GM21526 (cell line): ENCODE measurements at regions not wholly inside any gene's neighbourhood (a gene's known extent, or its start where the extent isn't known, plus 50 kb on each side); places are given as distances from the start of the nearest gene placed in this dataset.

Source experiments
- ATAC-seq: cut with Tn5 transposase; IDR thresholded peaks from one replicate; pipeline ENCODE4 v1.9.1; 2021; ENCODE audit warnings: moderate library complexity; ENCODE audit not compliant: unreplicated experiment, low FRiP score

DNA sequence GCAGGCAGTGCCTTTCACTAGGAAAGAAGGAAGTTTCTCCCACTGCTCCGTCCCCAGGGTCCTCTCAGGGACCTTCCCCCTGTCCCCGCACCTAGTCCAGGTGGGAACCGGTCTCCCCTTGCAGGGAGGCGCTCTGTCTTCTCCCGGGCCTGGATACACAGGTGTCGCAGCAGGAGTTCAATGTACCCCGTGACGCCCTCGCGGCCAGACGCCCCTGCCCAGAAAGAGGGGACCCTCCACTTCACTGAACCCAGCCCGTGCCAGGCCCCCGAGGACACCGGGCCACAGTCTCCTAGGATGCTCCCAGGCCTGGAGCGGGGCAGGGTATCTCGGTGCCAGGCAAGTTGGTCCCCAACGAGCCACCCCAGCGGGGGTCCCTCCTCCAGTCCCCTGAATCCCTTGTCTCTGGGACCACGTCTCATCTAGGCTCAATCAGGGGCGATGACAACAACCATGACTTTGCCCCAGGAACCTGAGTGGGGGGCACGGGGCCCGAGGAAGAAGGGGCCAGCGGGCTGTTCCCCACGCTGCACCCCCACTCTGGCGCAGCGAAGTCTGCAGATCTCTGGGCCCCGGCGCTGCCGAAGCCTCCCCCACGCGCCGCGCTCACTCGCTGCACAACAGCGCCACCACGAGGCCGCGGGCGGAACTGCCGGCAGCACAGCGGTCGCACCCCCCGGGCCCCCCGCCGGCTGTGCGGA lies 103.0 kb downstream of the EDN3 start:
- ATAC-seq = no peak

DNA sequence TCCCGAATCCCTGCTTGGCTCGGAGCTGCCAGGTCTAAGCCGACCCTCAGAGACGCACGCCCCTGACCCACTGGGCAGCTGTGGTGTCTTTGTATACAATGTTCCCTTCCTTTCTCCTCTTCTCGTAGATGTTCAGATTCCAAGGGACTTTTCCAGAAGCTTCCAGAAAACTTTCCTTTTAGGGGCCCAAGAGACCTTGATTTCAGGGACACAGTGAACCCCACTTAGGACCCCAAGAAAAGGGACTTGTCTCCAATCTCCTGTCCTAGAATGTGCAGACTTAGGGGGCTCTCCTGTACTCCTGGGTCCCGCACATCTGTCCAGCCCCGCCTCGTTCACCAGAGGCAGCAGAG lies 103.5 kb downstream of the EDN3 start:
- ATAC-seq = no peak

- ATAC-seq = no peak
These were observed 104.3 kb downstream of the EDN3 start for GRCh38 chr20:59404749-59405148.

DNA sequence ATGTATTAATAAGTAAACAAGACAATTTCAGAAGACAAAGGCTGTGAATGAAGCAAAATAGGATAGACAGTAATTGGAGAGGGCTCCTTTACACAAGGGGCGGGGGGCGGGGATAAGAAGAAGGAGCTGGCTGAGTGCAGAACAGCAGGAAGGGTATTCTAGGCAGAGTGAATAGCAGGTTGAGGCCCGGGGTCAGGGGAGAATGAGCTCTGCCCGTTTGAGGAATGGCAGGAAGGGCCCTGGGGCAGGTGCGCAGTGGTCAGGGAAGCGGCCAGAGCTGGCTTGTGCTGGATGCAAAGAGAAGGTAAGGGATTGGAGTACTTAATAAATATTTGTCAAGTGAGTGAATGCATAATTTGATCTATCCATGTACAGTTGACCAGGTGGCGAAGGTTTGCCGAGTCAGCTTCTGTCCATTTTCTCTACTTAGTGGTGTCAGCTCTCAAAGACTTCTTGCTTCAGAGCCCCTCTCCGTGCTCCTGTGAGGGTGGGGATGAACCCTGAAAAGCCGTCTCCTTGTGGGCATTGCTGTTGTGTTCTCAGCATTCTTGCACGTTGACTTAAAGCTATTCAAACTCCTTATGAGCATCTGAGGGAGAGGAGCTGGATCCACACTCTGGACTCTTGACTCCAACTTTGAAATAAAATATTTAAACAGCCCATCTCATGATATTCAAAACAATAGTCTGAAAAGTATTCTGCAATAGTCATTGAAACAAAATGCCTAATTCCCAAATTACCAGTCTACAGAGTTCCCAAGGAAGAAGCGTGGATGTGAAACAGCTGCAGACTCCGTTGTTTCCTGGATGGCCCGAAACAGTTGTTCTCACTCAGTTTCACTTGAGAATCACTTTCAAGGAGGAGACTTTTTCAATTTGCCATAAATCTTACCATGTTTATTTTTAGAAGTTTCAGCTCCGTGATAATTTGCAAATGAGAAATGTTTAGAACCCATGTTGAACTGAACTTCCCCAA lies 105.1 kb downstream of the EDN3 start:
- no peak for ATAC-seq

GRCh38 chr20:59406446-59406845 lies 106.0 kb downstream of the EDN3 start:
- ATAC-seq = no peak

DNA sequence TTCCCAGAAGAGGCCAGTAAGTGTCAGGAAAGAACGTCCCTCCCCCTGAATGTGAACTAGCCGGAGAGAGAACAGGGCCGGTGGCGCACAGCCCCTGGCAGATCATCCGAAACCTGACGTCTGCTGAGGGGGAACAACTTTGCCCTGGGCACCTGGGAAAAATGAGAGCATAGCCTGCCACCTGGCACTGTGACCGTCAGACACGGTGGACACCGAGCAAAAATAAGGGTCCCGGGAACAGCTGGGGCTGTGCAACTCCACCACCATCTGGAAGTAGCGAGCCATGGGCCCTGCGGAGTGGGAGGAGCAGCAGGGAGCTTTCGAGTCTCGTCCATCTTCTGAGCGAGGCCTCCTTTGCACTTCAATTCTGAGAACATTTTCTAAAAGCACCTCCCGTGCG lies 110.8 kb downstream of the EDN3 start:
- ATAC-seq = no peak

- ATAC-seq = no peak
These were observed 111.2 kb downstream of the EDN3 start for GRCh38 chr20:59411589-59411988.

GRCh38 chr20:59412181-59412580 lies 111.8 kb downstream of the EDN3 start:
- no peak for ATAC-seq

- no peak for ATAC-seq
These were observed 112.5 kb downstream of the EDN3 start for GRCh38 chr20:59412875-59413284.

DNA sequence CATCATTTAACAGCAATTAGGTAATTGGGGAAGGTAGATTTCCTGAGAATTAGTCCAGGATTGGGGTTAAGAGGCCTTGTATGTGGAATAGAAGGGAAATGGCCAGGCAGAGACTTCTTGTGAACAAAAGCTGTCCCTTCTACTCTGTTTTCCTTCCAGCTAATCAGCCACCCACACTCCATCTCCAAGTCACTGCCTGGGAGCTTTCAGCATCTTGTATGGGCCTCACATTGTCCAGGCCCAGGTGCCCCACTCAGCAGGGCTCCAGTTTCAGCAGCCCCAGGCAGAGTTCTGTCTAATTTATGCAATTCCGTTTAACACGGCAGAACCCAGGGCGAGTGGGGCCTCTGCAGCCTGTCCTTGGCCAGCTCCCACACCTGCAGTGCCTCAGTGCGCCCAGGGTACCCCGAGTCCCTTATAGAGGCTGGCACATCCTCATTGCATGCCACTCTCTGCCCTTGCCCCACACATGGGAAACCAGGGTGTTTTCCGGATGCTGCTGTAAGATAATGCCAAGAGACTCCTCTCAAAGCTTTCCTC lies 113.0 kb downstream of the EDN3 start:
- no peak for ATAC-seq

- ATAC-seq = no peak
These were observed 114.7 kb downstream of the EDN3 start for GRCh38 chr20:59414936-59415623.

DNA sequence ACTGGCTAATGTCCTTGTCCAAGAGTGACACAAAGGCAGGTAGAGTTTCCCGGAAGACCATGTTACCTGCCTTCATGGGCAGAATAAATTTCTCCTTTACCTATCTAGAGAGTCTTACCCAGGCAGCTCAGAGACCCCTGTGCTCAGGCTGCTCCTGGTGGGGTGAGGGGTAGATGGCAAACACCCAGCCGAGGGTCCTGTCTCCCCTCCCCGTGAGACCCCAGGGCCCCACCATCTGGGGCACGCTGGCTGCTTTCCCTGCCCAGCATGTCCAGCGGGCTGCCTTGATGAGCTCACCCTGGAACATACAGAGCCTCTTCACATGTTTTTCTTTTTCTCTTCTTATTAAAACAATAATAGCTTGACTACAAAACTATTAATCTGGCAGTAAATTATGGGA lies 116.5 kb downstream of the EDN3 start:
- ATAC-seq = no peak

DNA sequence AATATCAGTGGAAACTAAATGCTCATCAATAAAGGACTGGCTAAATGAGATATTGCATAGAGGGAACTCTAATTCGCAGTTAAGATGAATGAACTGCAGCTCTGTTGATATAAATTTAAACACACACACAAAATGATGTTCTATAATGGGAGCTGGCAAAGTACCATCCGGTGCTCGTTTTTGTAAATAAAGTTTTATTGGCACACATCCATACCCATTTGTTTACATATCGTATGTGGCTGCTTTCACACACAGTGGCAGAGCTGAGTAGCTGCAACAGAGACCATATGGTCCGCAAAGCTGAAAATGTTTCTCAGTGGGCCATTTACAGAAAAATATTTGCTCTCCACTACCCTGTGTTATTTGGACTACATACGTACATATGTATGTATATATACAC lies 120.7 kb downstream of the EDN3 start:
- no peak for ATAC-seq

- ATAC-seq = no peak
These were observed 121.7 kb downstream of the EDN3 start for GRCh38 chr20:59421920-59422637.

- no peak for ATAC-seq
These were observed 122.6 kb downstream of the EDN3 start for GRCh38 chr20:59422872-59423544.

DNA sequence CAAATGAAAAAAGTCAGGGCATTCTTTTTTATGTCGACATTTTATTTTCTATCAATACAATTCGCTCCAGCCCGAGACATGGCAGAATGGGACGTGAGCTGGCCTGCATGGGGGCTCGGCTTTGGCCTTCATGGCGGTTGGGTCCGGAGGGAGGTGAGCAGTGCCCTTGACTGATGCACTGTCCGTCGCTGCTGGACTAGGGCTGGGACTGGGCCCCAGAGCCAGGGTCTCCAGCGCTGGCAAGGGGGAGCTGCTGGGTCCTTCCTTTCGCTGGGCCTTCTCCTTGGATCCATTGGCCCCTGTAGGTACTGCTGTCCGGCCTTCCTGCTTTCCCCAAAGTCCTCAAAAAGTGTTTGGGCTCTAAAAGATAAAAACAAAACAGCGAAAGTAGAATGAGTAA lies 124.6 kb downstream of the EDN3 start:
- ATAC-seq = no peak

DNA sequence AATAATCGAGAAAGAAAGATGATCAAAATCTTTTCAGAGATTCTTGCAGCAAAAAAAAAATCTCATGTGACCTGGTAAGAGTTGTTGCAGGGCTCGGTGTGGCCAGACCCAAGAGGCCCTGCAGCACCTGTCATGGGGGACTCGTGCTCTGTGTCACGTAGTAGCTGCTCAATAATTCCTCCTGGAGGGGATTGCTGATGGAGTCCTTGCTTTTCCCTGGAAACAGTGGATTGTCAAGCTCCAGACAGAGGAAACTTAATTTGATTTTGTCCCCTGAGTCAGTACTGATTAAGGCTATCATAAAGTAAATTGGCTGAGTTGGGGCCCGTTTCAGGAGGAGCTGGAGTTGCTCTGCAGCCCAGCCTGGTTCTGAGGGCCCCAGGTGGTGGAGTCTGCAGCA lies 125.2 kb downstream of the EDN3 start:
- no peak for ATAC-seq

DNA sequence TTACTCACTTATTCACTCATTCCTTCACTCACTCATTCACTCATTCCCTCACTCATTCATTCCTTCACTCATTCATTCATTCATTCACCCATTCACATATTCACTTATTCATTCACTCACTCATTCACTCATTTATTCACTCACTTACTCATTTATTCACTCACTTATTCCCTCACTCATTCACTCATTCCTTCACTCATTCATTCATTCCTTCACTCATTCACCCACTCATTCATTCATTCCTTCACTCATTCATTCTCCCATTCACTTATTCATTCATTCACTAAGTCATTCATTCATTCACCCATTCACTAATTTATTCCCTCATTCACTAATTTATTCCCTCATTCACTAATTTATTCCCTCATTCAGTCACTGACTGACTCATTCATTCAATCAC lies 127.6 kb downstream of the EDN3 start:
- no peak for ATAC-seq

- ATAC-seq = no peak
These were observed 128.2 kb downstream of the EDN3 start for GRCh38 chr20:59428441-59429205.
